Stimulated activated CD4-positive, alpha-beta T cell treated with anti-CD3 and anti-CD28 coated beads, Interleukin-4, amount 100 ng/mL, for 4 hours (primary cell): ENCODE measurements at regions not wholly inside any gene's neighbourhood (a gene's known extent, or its start where the extent isn't known, plus 50 kb on each side); places are given as distances from the start of the nearest gene placed in this dataset.

Experiments used
- DNase-seq, 2 experiments: peaks; one replicate each; pipeline ENCODE4 v3.0.0-alpha.2; 2020

DNA sequence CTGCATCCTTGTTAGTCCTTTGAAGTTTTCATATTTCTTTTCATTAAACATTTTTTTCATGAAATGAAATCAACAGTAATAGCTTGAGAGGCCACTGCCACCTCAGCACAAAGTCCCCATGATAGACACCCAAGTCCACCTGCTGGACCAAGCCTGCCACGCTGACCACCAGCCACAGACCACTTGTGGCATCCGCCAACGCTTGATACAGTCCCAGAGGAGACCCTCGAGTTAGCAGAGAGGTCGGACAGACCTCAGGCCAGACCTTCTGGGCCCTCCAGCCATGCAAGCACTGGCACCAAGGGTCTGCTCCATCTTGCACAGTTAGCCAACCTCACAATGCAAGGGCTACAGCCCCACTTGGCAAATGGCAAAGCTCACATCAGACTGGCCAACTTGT lies 91.8 kb upstream of the RTL6 start:
- no peak for DNase-seq

DNA sequence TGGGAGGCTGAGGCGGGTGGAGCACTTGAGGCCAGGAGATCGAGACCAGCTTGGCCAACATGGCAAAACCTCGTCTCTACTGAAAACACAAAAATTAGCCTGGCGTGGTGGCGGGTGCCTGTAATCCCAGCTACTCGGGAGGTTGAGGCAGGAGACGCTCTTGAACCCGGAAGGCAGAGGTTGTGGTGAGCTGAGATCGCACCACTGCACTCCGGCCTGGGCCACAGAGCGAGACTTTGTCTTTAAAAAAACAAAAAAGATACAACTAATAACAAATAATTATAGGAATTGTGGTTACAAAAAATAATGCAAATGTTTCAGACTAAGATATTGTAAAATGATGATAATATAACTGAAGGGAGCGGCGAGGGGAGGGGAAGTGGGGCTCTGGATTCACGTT lies 90.3 kb upstream of the RTL6 start:
- no peak for DNase-seq

DNA sequence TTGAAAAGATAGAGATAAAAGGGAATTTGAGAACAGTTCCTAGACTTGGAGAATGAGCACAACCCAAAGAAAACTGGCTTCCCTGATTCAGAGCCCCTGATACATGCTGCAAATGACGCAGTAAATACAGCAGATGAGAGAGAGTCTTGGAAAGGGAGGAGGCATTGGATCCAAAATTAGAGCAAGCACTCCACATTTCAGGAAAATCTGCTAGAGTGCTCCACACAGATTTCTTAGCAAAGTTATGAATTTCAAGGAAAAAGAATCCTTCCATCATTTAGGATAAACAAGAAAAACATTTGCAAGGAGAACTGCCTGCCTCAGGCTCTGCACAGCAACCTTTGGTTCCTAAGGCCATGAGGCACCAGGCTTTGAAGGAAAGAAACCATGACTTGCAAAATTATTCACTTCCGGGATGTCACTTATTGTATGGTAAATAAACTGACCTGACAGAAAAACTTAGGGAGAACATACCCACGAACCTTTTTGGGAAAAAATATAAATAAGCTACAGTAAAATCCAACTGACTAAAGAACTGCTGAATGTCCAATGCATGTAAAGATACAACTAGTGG lies 89.8 kb upstream of the RTL6 start:
- no peak for DNase-seq

DNA sequence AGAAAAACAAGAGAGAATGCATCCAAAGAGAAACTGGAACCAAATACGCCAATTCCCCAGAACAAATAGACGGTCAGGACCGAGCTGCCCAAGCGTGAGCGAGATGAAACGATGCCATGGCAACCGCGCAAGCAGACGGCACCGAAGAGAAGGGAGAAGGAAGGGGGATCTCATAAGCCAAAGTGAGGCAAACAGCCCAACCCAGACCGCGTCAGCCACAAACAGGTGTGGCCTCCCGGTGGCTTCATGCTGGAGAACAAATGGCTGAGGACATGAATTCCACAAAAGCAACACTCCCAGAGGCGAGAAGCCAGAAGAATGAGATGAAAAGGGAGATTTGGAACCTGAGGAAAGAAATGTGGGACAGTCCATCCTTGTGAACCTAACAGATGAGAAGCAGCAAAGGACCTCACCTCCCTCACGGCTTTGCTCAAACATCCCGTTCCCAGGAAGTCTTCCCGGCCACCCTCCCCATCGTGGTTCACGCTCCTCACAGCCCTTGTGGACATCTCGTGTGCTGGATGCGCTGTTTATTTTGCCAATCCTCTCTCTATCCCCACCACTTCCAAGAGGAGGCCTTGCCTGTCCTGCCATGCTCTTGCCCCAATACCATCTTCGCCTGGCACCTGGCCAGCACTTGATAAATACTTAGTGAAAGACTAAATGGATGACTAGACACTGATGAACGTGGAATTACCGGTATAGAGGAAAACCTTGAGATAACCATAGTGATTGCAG lies 89.1 kb upstream of the RTL6 start:
- DNase-seq: no peak

DNA sequence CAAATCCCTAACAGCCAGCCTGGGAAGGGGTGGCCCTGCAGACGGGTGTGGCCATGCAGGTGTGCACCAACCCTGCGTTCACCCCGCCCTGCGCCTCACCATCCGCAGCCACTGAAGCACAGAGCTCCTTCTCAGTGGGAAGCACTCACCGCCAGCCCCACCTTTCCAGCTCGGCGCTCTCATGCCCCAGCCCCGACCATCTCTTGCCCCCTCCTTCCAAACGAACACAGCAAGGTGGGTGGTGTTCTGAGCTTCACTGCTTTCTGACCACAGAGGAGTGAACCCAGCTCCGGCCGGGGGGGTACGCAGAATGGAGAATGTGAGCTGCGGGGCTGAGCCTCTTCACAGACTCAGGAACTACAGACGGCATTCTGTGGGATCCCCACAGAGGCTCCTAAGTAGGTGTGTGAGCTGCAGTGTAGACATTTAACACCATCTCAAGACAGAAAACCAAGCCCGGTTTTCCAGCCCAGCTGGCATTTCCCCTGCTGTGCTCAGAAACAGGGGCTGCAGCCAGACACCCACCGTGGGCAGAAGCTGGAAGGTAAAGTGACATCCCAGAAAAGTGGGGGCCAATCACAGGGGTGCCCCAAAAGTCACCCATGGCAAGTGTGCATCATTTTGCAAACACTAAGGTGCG lies 88.4 kb upstream of the RTL6 start:
- no peak for DNase-seq

DNA sequence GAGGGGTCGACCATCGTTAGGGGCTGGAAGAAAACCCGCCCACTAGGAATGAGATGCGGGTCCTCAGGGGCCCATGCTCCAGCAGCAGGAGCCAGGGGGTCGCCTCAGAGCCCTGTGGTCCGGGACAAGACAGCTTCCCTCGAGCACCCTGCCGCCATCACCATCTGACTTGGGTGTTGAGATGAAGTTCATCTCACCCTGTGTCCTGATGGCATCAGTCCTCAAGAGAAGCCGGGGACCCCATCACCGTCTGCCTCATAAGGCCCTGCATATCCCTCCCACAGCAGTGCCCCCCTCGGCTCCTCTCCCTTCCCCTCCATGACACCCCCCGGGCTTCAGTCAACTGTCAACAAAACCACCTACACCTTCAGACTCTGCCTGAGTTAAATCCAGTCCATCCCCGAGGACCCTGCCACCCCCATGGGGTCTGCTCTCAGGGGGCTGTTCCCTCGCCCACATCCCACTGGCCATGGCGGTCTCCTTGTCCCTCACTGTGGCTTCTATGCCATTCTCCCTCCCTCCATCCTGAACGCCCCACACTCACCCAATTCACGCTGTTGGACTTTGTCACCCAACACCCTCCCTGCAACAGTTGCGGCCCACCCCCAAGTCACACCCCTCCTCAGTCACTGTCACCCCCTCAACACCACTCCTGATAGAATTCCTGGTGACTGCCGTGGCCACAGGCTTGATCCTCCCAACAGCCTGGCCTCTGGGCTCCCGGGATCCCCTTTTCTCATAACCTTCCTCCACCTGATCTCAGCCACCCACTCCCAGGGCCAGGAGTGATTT lies 87.7 kb upstream of the RTL6 start:
- no peak for DNase-seq

DNA sequence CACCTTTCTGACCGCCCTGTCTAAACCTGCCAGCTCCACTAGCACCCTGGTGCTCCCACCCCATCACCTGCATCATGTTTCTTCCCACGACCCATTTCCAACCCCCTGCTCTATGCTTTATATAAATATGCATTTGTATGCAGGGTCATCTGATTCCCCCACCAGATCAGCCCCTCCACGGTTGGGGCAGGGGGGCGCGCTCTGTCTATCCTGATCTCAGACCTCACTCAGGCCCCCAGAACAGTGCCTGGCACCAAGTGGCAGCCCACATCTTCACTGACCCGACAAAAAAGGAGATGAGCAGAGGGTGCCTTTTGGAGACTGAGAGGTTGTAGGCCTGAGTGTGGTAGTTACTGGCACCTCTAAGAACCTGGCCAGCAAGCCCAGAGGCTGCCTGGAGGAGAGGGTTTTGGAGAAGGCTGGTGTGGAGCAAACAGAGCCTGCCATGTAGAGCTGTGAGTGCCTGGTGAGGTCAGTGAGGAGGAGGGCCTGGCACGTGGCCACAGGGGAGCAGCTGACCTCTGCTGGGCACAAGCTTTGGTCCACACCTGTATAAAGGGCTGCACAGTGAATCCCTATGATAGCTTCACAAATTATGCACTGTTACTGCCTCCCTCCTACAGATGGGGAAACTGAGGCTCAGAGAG lies 86.3 kb upstream of the RTL6 start:
- no peak for DNase-seq

DNA sequence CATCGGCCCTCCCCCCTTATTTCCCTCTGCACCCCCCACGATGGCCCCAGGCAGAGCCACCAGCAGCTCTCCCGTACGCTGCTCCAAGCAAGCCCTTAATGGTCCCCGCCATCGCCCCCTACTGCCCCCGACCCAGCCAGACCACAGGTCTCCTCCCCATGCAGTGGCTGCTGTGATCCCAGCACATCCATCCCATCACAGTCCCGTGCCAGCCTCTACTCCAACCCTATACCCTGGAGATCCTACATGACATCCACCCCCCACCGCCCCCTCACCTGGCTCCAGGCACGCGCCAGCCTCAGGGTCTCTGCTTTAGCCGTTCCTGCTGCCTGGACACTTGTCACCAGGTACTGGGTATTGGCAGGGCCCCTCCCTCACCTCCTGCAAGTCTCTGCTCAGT lies 85.8 kb upstream of the RTL6 start:
- DNase-seq: no peak

DNA sequence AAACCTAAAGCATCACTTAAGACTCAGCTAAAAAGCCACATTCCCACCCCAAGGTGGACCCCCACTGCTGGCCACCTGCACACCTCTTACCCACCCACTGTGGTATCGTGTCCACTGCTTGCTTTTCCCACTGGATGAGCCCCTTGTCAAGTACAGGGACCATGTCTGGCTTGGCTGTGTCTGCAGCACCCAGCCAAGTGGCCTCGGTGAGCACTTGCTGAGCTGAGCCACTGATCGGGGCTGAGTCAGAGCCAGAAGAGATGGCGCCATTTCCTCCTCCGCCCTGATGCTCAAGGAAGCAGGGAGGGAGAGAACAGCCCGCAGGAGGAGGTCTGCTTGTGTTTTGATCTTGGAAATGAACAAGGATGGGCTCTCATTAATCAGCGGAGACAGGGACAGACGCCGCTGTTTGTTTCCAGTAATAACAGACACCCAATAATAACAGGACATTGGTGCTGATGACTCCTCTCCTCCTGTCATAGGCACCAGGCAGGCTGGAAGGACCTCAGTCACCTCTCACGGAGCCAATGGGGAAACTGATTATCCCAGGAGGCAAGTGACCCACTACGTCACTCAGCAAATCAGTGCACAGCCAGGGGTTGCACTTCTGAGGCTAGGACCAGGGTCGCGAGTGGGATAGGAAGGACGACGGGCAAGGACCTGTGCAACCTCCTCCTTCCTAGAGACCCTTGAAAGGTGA lies 85.2 kb upstream of the RTL6 start:
- no peak for DNase-seq

DNA sequence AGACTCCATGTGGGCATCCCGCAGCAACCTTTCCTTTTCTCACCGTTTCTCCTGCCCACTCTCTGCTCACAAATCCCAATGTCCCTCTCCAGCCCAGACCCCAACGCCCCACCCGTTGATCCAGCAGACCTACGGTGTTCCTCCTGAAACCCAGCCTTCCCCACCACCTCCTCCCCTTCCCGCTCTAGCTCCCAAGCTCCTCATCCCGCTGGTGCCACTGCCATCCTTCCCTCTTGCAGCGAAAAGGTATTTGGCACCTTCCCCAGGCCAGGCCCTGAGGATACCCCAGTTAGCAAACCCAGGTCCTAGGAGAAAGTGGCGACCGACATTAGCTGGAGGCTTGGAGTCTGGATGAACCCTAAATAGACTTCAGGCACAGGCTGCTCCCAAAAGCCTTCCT lies 84.0 kb upstream of the RTL6 start:
- no peak for DNase-seq

DNA sequence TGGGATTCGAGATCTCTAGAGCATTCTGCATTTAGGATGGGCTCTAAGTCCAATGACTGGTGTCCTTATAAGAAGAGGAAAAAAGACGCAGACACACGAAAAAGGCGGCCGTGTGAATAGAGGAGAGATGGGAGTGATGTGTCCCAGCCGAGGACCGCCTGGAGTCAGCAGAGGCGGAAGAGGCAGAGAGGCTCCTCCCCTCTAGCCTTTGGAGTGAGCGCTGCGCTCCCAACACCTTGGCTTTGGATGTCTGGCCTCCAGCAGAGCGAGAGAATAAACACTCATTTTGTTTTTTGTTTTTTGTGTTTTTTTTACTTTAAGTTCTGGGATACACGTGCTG lies 83.0 kb upstream of the RTL6 start:
- no peak for DNase-seq

DNA sequence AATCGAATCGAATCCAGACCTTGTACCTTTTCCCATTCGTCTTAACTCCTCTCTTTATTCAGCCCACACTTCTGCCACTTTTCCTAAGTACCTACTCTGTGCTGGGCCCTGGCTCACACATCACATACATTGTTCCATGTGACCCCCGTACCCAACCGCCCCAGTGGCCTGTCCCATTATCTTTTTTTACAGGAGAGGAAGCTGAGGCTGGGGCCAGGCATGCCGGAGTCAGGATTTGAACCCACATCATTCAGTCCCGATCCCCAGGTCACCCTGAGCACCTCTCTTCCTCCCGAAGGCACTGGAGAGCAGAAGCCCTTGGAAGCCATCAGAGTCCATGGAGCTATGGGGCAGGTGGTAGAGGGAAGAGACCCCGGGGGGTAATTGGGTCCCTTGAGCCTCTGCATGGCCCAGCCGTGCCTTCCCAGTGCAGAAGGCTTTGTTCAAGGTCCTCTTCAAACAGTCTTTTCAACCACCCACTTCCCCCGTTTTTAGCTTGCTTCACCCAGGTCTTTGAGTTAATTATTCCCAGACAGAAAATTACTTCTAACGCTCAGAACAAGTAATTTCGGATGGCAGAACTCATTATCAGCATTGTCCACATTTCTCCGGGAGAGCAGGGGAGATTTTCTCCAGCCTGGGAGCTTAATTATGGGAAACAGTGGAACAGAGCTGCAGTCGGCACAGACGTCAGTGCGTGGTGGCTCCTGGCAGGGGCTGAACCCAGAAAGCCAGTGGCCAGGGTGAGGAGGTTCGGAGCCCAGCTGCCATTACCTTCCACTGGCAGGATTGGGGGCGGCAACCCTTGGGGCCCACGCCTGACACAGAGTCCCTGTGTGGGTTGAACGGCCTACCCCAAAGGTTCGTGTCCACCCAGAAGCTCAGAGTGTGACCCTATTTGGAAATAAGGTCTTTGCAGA lies 82.4 kb upstream of the RTL6 start:
- DNase-seq: no peak

DNA sequence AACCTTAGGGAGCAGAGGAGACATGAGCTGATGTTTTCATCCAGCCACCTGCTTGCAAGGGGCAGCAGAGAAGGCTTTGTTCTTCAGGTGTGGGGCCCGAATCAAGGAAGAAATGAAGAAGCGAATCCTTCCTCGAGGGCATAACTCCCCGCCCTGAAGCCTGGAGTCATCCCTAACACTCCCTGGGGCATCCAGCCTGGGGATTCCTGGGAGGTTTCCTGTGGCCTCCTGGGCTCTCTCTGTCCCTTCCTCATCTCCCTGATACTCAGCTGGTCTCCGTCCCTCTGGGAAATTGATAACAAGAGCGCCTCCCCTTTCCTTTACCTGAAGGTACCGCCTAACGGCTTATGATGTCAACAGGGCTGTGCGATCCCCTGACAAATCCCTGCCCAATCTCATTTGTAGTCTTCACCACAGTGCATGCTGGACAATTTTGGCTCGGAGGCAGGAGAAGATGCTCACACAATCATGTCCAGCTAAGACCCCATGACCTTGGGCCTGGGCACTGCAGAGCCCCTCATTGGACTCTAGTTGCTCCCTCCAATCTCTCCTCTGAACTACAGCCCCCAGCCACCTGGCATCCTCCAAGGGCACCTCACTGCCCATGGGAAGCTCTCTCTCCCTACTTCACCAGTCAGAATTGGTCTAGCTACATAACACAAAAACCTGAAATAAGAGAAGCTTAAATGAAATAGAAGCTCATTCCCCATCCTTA lies 80.6 kb upstream of the RTL6 start:
- no peak for DNase-seq

DNA sequence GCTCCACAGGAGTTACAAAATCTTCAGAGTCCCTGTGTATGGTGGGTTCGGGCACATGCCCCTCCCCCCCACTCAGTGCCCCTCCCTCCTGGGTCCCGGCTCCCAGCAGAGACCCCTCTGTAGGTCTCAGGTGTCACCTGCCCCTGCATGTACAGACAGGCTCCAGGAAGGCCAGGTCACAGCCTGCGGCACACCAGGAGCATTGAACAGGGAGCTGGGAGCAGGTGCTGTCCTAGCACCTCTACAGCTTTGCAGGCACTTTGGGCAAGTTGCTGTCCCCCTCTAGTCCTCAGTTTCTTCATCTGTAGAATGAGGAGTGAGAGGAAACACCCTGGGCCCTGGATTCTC lies 80.1 kb upstream of the RTL6 start:
- no peak for DNase-seq

DNA sequence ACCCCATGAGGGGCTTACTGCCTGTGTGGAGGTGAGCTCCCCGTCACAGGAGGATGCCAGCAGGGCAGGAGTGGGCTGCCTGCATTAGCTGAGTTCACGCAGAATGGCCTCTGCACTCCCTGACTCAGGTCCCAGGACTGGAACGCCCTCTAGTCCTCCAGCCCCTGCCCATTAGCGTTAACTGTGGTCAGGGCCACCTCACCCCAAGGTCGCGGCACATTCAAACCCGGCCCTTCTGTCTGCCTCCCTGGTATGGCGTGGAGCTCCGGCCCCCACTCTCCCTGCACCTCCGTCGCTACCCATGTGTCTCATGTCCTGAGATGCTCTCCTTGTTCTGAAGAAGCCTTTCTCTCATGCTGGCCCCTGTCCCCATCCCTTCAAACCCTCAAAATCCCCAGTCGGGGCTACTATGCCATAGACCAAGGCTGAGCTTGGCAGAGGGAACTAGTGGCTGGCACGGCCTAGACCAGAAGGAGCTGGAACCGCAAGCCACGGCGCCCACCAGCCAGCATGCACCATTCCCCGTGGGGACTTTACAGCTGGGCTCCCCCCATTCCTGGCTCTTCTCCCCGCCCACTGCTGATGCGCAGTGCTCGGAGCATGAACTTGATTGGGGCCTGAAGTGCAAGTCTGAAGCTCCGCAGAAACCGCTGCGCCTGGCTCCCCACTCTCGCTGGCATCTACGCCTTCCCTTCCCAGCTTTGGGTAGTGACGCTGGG lies 79.5 kb upstream of the RTL6 start:
- DNase-seq: no peak

DNA sequence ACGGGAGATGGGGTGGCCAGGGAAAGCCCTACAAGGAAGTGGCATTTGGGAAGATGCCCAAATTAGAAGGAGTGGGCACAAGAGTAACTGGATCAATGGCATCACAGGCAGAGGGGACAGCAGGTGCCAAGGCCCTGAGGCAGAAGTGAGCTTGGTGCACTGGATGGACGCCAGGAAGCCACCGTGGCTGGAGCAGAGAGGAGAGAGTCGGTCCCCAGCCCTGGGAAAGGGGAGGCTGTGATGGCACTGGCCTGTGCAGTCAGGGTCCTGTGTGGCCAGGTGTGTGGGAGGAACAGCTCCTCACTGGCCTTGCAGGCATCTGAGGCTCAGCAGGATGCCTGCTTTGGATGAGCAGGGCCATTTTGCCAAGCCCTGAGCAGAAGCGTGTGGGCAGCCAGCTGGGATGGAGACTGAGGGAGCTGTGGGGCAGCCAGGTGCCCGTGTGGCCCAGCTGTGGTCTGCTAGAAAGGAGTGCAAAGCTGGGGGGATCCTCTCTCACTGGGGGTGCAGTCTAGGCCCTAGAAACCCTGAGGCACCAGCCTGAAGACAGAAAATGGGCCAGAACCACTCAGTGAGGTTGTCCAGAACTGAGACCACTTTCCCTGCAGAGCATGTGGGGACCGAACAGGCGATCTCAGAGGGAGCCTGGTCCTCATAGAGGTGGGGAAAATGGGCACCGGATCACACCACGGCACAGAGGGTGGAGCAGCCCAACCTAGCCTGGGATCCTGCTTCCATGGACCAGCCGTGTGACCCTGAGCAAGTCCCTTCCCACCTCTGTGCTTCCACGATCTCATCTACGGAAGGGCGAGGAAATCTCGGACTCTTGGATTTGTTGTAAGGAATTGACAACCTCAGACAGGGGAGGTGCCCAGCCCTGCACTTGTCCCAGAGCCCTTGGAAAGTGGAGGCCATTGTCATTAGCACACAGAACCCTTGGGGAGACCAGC lies 78.6 kb upstream of the RTL6 start:
- no peak for DNase-seq

DNA sequence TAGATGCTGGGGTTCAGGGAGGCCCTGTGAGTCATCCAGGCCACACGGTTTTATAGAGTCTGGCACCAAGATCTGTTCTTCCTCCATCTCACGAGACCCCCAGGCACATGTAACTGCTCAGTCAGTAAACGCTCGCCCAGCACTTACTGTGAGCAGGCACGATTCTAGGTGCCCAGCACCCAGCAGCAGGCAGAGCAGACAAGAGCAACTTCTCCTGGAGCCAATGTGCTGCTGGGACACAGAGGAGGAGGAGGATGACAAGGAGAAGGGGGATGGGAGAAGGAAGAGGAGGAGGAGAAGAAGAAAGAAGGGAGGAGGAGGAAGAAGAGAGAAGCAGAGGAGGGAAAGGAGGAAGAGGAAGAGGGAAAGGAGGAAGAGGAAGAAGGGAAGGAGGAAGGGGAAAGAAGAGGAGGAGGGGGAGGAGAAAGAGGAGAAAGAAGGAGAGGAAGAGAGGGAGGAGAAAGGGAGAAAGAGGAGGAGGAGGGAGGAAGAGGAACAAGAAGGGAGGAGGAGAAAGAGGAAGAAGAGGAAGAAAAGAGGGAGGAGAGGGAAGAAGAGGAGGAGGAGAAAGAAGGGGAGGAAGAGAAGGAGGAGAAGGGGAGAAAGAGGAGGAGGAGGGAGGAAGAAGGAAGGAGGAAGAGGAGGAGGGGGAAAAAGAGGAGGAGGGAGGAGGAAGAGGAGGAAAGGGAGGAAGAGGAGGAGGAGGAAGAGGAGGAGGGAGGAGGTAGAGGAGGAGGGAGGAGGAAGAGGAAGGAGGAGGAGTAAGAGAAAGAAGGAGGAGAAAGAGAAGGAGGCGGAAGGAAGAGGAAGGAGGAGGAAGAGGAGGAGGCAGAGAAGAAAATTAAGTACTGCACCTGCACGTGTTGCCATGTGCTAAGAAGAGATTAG lies 77.6 kb upstream of the RTL6 start:
- no peak for DNase-seq
